Jurkat, Clone E6-1 (cell line): ENCODE measurements at regions not wholly inside any gene's neighbourhood (a gene's known extent, or its start where the extent isn't known, plus 50 kb on each side); places are given as distances from the start of the nearest gene placed in this dataset.
"Not testable (repeated sequence)": the region's sequence is repeated elsewhere in the genome, so short reads cannot be mapped to it uniquely, and the experiment has no call there.

Experiments
- DNase-seq: peaks from one replicate; pipeline ENCODE4 v3.0.0-alpha.2; 2011; ENCODE audit warnings: low read depth, low spot score
- H3K4me3 ChIP-seq: 2 replicates; pipeline ENCODE4 v1.5.1; 2011; ENCODE audit warnings: mild to moderate bottlenecking, low read length, control low read depth, moderate library complexity

DNA sequence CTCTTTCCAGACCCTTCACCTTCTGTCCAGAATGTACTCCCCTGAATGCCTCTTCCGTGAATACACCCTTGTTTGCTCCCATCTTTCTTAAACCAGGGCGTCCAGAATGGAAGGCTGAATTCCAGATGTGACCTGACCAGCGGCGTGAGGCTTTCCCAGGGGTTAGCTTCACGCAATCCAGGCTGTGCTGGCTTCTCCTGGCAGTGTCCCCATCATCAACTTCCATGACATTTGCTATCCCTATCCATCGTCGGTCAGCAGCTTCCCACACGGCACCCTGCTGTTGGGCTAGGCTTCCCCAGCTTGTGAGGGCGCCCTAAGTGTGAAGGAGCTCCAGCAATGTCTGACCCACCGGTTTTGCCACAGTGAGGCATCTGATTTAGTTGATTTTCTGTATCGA is 339.8 kb upstream of the TNRC6C start:
- no peak for DNase-seq
- H3K4me3 ChIP-seq: no peak overlapping the region; the same call in 1 of the 2 replicates

DNA sequence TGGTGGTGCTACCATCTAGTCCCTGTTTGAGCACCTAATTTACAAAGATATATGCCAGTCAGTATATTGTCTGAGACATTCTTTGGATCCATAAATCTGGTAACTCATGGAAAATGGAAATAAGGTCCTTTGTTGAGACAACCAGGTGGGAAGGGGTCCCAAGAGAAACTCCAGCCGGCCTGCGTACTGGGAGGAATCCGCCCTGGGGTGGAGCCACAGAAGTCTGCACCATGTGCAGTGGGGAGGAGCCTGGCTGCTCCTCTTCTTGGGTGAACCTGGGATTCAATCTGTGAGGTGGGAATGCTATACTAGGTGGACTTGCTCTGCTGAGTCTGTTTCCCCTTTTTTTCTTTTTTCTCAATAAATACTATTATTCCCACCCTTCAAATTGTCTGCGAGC is 339.2 kb upstream of the TNRC6C start:
- no peak overlapping the region for H3K4me3 ChIP-seq

DNA sequence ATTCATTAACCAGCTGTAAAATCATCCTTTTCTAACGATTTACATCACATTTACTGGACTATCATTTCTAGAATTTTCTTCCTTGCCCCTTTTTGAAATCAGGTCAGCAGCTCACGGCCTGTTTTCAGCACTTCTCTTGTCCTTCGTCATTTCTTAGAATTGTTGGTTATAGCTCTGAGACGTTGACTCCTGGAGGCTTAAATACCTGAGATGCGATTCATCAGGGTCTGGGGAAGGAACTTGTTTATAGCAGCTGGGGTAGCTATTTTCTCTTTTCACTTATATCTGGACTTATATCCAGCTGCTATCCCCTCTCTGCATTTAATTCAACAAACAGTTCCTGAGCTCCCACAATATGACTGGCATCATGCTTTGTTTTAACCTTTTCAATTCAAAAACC is 338.7 kb upstream of the TNRC6C start:
- no peak for DNase-seq
- H3K4me3 ChIP-seq: no peak overlapping the region

More for the DNA sequence above, 339.2 kb upstream of the TNRC6C start:
- no peak for DNase-seq

DNA sequence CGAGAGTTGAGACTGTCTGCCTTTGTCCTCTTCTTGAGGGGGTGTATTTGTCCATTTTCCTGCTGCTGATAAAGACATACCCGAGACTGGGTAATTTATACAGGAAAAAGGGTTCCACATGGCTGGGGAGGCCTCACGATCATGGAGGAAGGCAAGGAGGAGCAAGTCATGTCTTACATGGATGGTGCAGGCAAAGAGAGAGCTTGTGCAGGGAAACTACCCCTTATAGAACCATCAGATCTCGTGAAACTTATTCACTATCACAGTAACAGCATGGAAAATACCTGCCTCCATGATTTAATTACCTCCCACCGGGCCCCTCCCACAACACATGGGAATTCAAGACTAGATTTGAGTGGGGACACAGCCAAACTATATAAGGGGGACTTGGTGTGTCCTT is 338.2 kb upstream of the TNRC6C start:
- no peak overlapping the region for H3K4me3 ChIP-seq
- DNase-seq: no peak

DNA sequence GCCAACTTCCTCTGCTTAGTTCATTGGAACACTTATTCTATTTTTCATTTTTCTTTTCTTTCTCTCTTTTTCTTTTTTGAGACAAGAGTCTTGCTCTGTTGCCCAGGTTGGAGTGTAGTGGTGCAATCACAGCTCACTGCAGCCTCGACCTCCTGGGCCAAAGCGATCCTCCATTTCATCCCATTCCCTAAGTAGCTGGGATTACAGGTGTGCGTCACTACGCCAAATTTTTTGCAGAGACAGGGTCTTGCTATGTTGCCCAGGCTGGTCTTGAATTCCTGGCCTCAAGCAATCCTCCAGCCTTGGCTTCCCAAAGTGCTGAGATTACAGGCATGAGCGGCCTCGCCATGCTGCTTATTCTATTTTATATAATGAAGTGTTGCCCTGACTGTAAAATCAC is 336.4 kb upstream of the TNRC6C start:
- not testable (repeated sequence) for H3K4me3 ChIP-seq, DNase-seq

DNA sequence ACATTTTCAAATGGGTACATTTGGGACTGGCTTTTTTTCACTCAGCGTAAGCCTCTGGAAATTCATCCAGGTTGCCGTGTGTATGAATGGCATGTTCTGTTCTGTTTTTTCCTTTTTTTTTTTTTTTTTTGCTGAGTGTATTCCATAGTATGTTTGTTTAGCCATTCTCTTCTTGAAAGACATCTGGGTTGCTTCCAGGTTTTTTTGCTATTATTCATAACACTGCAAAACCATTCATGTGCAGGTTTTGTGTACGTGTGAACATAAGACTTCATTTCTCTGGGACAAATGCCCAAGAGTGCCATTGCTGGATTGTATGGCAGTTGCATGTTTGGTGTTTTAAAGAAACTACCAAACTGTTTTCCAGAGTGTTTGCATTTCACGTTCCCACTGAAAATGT is 335.9 kb upstream of the TNRC6C start:
- no peak for DNase-seq
- no peak overlapping the region for H3K4me3 ChIP-seq

DNA sequence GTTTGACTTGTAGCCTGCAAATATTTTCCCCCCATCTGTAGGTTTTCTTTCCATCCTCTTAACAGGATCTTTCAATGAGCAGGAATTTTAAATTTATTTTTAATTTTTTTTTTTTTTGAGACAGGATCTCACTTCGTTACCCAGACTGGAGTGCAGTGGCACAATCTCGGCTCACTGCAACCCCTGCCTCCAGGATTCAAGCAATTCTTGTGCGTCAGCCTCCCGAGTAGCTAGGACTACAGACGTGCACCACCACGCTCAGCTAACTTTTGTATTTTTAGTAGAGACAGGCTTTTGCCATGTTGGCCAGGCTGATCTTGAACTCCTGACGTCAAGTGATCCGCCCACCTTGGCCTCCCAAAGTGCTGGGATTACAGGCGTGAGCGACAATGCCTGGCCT is 335.2 kb upstream of the TNRC6C start:
- H3K4me3 ChIP-seq, DNase-seq: not testable (repeated sequence)

DNA sequence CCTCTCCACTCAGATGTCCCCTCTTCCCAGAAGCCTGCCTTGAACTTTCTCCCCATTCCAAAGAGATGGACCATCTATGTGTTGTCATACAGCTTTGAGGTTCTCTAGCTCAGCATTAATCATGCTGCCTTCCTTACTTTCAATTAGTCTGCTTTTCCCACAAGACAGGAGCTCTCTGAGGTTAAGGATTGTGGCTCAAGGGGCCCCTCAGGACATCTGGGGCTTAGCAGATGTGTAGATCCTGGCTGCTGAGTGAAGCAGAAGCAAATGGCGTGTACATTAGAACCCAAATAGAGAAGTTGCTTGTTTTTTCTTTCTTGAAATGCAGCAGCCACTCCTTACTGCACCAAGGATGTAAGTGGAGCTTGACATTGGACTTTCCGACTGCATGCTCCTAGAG is 330.5 kb upstream of the TNRC6C start:
- no peak for DNase-seq
- no peak overlapping the region for H3K4me3 ChIP-seq

DNA sequence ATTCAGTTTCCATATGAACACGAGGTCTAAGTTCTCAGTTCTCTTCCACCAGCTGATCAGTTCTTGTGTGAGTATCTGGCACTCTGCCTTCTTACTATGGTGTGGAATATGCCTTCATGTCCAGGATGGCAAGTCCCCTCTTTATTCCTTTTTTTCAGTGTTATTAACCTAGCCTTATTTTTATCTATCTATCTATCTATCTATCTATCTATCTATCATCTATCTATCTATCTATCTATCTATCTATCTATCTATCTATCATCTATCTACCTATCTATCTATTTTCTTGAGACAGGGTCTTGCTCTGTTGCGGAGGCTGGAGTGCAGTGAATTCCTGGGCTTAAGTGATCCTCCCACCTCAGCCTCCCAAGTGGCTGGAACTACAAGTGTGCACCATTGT is 329.2 kb upstream of the TNRC6C start:
- H3K4me3 ChIP-seq, DNase-seq: not testable (repeated sequence)

DNA sequence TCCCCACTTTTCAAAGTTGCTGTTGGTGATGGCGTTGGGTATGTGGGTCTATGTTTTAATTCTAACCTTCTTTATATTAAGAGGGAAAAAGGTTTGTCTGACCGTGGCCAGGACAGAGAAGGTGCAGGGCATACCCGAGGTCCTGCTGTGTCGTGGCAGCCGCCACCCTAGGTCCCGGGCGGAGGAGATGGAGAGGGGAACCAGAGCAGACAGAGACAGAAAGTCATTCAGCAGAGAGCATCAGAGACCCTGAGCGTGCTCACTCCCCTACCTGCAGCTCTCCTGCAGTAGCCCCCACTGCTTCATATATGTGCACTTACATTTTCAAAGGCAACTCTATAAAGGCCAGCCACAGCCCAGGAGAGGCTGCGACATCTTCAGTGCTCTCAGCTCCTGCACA is 327.2 kb upstream of the TNRC6C start:
- DNase-seq: no peak

DNA sequence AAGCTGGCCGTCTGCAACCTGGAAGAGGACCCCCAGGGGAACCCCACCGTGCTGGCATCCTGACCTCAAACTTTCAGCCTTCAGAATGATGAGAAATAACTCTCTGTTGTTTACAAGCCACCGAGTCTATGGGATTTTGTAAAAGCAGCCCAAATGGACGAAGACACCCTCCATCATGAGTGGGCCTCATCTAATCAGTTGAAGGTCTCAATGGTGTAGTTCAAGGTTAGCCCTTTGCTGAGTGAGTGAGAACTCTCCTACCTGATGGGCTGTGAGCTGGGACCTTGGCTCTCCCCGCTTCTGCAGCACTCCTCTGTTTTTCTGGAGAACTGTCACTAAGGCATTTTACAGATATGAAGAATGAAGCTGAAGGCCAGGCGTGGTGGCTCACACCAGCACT is 325.9 kb upstream of the TNRC6C start:
- H3K4me3 ChIP-seq: no peak overlapping the region
- DNase-seq: no peak

More for the DNA sequence above, 327.2 kb upstream of the TNRC6C start:
- no peak overlapping the region for H3K4me3 ChIP-seq

DNA sequence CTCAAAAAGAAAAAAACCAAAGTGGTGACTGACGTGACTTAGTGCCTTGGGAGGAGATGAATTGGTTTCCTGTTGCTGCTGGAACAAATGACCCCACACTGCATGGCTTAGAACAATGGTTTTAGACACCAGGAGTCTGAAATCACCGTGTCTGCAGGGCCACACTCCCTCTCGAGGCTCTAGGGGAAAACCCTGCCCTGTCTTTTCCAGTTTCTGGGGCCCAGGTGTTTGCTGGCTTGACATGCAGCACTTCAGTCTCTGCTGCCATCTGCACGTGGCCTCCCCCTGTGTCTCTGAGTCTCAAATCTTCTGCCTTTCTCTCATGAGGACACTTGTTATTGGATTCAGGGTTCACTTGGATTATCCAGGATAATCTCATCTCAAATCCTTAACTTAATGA is 323.8 kb upstream of the TNRC6C start:
- H3K4me3 ChIP-seq: no peak overlapping the region
- no peak for DNase-seq

DNA sequence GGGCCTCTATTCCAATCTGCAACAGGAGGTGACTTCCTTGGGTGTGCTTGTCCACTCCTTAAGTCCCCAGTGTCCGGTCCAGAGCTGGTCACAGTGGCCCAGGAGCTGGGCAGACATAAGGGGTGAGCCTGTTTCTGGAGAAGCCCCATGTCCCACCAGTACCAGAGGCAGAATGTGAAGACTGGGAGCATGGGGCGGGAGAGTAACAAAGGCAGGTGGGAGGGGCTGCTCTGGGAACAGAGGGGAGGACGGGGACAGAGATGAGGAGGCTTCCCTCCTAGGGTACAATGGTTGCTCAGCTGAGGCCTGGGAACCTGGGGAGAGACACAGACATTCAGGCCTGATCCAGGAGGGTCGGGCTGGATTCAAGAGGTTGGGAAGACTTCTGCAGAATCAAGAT is 323.3 kb upstream of the TNRC6C start:
- H3K4me3 ChIP-seq: no peak overlapping the region
- DNase-seq: no peak

DNA sequence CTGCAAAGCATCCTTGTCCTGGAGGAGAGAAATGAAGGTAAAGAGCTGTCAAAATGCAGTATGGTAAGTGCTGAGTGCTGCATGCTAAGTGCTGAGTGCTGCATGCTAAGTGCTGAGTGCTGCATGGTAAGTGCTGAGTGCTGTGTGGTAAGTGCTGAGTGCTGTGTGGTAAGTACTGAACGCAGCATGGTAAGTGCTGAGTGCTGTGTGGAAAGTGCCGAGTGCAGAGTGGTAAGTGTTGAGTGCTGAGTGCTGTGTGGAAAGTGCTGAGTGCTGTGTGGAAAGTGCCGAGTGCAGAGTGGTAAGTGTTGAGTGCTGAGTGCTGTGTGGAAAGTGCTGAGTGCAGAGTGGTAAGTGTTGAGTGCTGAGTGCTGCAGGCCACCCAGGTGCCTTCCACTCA is 322.7 kb upstream of the TNRC6C start:
- not testable (repeated sequence) for H3K4me3 ChIP-seq, DNase-seq

DNA sequence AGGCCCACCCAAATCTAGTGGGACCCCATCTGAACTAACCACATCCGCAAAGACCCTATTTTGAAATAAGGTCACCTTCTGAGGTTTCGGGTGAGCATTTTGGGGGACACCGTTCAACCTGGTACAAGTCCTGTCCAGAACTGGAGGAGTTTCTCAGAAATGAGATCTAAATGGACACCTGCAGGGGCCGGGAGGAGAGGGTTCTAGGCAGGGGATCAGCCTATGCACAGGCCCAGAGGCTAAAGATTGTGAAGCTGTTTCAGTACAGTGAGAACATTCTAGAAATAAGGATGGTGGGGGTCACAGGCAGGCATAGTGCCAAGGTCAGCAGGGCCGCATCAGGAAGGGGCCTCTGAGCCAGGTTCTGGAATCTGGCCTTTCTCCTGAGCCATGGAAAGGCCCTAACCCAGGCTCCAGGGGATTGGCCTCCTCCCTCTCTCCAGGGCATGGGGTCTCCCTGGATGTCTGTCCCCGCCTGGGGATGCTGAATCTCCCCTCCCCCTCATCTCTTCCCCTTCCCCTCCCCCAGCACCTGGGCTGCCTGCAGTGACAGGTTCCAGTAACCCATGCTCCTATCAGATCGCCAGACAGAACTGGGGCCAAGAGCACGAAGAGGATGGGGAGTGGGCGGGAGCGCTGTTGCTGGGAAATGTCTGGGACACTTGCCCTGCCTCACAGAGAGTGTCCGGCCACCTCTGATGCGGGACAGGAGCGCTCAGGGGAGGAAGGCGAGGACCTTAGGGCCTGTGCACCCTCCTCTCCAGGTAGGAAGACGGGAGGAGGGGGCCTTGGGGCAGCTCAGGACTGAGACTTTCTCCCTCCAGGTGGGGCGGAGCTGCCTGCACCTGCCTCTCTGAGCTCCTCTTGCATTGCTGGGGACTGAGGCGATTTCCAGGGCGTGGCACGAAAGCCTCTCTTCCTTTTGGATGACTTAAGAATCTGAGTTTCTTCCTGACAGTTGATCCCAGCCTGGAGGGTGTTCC is 321.4 kb upstream of the TNRC6C start:
- no peak for DNase-seq
- no peak overlapping the region for H3K4me3 ChIP-seq

DNA sequence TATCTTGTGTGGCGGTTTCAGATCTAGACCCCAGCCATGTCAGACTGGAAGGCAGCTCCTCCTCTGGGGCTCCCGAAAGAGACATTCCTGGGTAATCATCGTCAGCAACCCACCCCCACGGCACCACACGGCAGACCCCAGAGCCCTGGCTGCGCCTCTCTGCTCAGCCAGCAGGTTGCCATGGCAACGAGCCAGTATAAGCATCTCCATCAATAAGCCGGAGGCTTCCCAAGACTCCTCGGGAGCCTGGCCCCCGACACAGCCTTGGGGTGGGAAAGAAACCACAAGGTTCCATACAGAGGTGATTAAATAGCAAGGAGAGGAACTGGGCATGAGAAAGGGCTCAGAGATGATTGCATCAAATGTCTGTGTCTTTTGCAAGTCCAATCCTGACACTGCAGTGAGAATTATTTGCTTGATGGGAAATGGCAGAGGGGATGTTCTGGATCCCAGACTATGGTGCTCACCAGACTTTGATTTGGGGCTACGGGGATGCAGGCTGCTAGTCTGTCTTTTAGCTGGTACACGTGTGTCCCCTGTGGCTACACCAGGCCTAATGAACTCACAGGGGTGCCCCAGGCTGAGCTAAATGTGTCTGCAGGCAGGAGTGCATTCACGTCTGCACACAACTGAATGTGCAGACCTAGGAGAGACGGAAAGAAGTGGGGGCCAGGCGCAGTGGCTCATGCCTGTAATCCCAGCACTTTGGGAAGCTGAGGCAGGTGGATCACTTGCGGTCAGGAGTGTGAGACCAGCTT is 320.5 kb upstream of the TNRC6C start:
- no peak overlapping the region for H3K4me3 ChIP-seq
- DNase-seq: no peak

DNA sequence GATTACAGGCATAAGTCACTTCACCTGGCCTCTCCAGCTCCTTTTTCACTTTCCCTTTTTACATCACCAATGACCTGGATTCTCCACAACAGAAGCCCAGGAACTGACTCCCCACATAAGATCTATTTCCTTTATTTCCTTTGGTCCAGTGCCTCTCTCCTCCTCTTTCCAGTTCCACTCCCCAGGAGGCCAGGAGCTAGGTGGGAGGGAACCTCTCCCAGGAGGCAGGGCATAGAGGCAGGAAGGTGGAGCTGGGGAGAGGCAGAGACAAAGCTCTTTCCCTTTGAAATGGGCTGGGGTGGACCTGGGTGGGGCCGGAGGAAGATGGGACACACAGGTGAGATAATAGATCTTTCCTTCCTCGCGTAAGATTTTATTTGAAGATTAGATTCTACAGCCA is 318.3 kb upstream of the TNRC6C start:
- no peak overlapping the region for H3K4me3 ChIP-seq
- DNase-seq: no peak

DNA sequence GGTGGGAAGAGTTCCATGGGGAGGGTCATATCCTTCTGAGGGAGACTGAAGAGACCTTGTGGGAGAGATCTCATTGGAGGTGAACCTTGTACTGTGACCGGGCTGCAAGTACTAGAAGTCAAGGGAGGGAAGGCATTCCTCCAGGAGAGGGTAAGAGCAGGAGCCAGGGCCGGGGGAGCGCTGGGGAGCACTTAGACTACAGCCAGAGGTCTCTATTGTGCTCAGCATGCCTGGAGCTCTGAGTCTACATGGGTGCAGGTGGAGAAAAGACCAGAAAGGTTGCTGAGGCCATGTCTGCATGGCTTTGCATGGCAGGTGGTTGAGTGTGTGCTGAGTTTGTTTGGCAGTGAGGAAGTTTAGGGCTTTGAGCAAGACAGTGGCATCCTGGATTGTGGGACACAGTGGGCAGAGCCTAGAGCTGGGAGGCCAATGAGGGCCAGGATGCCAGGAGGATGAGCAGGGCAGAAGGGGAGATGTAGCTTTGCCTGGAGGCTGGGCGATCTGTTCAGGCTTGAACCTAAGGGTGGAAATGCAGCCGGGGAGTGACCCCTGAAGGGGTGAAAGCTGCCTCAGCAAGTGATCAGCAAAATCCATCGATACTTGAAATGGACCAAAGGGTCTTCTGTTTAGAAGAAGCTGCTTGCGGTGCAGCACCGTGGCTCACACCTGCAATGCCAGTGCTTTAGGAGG is 317.4 kb upstream of the TNRC6C start:
- no peak overlapping the region for H3K4me3 ChIP-seq
- DNase-seq: no peak

DNA sequence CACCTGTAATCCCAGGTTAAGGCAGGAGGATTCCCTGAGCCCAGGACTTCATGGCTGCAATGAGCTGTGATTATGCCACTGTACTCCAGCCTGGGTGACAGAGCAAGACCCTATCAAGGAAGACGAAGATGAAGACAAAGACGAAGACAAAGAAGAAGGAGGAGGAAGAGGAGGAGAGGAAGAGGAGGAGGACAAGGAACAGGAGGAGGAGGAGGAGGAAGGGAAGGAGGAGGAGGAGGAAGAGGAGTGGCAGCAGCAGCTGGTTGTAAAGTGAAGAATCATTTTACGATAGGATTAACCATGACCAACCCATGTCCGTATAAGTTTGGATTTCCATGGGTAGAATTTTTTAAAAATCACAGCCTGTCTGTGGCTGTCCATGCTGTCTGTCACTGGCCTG is 316.8 kb upstream of the TNRC6C start:
- H3K4me3 ChIP-seq: no peak overlapping the region
- DNase-seq: no peak
